ENCODE measurements at regions not wholly inside any gene's neighbourhood (a gene's known extent, or its start where the extent isn't known, plus 50 kb on each side); places are given as distances from the start of the nearest gene placed in this dataset.

GRCh38 chr18:53920312-53921075 lies 304.0 kb downstream of the MBD2 start:
- Mint-ChIP-seq H3K36me3 (ENCODE audit: insufficient read depth in 1 of 3, low read depth in 3 of 3) (no peaks in the 10 kb centered on the region; a peak in 1 of 7 replicates), H3K27ac (no peak overlapping the region; a peak in 1 of 7 replicates), H3K27me3 (ENCODE audit: low read depth) (no peaks in the 10 kb centered on the region), H3K9me3 (peaks cover 4 to 5% of the 10 kb centered on the region in 2 experiments; a peak in 3 of 5 replicates), H3K4me1 (no peaks in the 10 kb centered on the region), H3K4me3 (no peak overlapping the region)
- H3K79me1 ChIP-seq (ENCODE audit: insufficient read depth, low read depth, low read length, poor library complexity, severe bottlenecking) = no peaks in the 10 kb centered on the region
- H4K20me1 ChIP-seq (ENCODE audit: control insufficient read depth, insufficient read depth, insufficient read length) = no peaks in the 10 kb centered on the region
- H4K5ac ChIP-seq (ENCODE audit: insufficient read length, low read depth, low read length) = no peak overlapping the region
- H3K23me2 ChIP-seq (ENCODE audit: insufficient read length, low read depth, low read length, poor library complexity, severe bottlenecking) = no peaks in the 10 kb centered on the region
- H3K9me3 ChIP-seq (ENCODE audit: control insufficient read depth, low read depth, low read length) = no peaks in the 10 kb centered on the region
- no peak overlapping the region for H3K4ac ChIP-seq (ENCODE audit: low read depth, low read length)
- H3T11ph ChIP-seq (ENCODE audit: low read length) = no peak overlapping the region
- H2BK5ac ChIP-seq (ENCODE audit: insufficient read length, low read length) = no peak overlapping the region
- peak overlapping the region; percentile 20 for H4K8ac ChIP-seq (replicated peaks; ENCODE audit: insufficient read length, low read depth, low read length)
- H3K9ac ChIP-seq (ENCODE audit: extremely low read depth, insufficient read length, low read length) = no peak overlapping the region
- no peak overlapping the region for H4K91ac ChIP-seq (ENCODE audit: insufficient read length, low read depth, low read length)
- DNase-seq = no peak
- H3K23ac ChIP-seq (ENCODE audit: insufficient read length, low read depth, low read length) = no peak overlapping the region
- H2AK5ac ChIP-seq (ENCODE audit: insufficient read length, low read length) = no peak overlapping the region
- H3K27ac ChIP-seq (ENCODE audit: insufficient read length, low read depth, low read length) = no peak overlapping the region
- H2AFZ ChIP-seq (ENCODE audit: low read length) = no peak overlapping the region
- no CpG with 5 or more reads among the region's 25 CpGs for WGBS (ENCODE audit: extremely low coverage, insufficient read length, low lambda C conversion rate)
- no peak for TF ChIP-seq CTCF (conservative IDR thresholded peaks at IDR 0.05)
- H3K14ac ChIP-seq (ENCODE audit: insufficient read depth, low read length) = no peak overlapping the region
- no peak overlapping the region for H2BK15ac ChIP-seq (ENCODE audit: low read depth, low read length)
- H3K18ac ChIP-seq (ENCODE audit: insufficient read length, low read depth, low read length) = no peak overlapping the region
- H3K4me1 ChIP-seq (ENCODE audit: insufficient read depth, low read length) = no peaks in the 10 kb centered on the region
- no peak overlapping the region for H2BK120ac ChIP-seq (ENCODE audit: low read depth, low read length, poor library complexity, severe bottlenecking)
- H2BK12ac ChIP-seq (ENCODE audit: insufficient read length, low read depth, low read length) = no peak overlapping the region
- H2BK20ac ChIP-seq (ENCODE audit: low read depth, low read length, poor library complexity, severe bottlenecking) = no peak overlapping the region
- no peak overlapping the region for H3K4me2 ChIP-seq (ENCODE audit: insufficient read depth, insufficient read length, low read length)
- no peaks in the 10 kb centered on the region for H3K27me3 ChIP-seq (ENCODE audit: insufficient read depth, low read length)
- no peak overlapping the region for H3K56ac ChIP-seq (ENCODE audit: insufficient read length, low read depth, low read length)
- H3K79me2 ChIP-seq (ENCODE audit: insufficient read depth, low read length) = no peaks in the 10 kb centered on the region

Measured in H9 (cell line).